H1 (cell line): ENCODE measurements at regions not wholly inside any gene's neighbourhood (a gene's known extent, or its start where the extent isn't known, plus 50 kb on each side); places are given as distances from the start of the nearest gene placed in this dataset.

Experiments
- CBX8 ChIP-seq: fragments of 300-800, 300-1000 bp; sonication (generic); IDR thresholded peaks from 2 replicates; pipeline ENCODE4 v1.7.1; 2016; ENCODE audit warnings: low read depth, low read length, borderline replicate concordance
- FOSL1 ChIP-seq: IDR thresholded peaks from 2 replicates; pipeline ENCODE4 v1.6.1; 2011; ENCODE audit warnings: mild to moderate bottlenecking, low read depth, low read length, moderate library complexity; ENCODE audit not compliant: insufficient read depth
- JUN ChIP-seq: IDR thresholded peaks from 2 replicates; pipeline ENCODE4 v1.6.1; 2011; ENCODE audit warnings: low read depth, mild to moderate bottlenecking, improper control_type of control experiment, low read length
- POLR2AphosphoS5 ChIP-seq: IDR thresholded peaks from 2 replicates; pipeline ENCODE4 v1.6.1; 2011; ENCODE audit warnings: low read depth, low read length
- RNF2 ChIP-seq: fragments of 200-900, 300-1000 bp; sonication (generic); IDR thresholded peaks from 2 replicates; pipeline ENCODE4 v1.7.1; 2016; ENCODE audit warnings: borderline replicate concordance, low read depth, mild to moderate bottlenecking, antibody characterized with exemption, low read length; ENCODE audit not compliant: poor library complexity, severe bottlenecking; ENCODE audit errors: missing control alignments
- RXRA ChIP-seq: IDR thresholded peaks from 2 replicates; pipeline ENCODE4 v1.6.1; 2011; ENCODE audit warnings: low read depth, mild to moderate bottlenecking, low read length, moderate library complexity; ENCODE audit not compliant: insufficient read depth
- SIN3A ChIP-seq, 2 experiments: IDR thresholded peaks in 1 of 2; conservative IDR thresholded peaks in 1 of 2; 2 replicates each; pipeline ENCODE4 v1.6.1; 2011 to 2012; ENCODE audit warnings: low read length in 2 of 2, improper control_type of control experiment in 1 of 2, low read depth in 1 of 2, mild to moderate bottlenecking in 1 of 2

GRCh38 chr4:8939160-8939839 lies 67.7 kb upstream of the HMX1 start (continued):
- TF ChIP-seq RXRA (no peak), SIN3A (conservative IDR thresholded peaks at IDR 0.05 in 1 of 2, IDR thresholded peaks at IDR 0.05 in 1 of 2; ENCODE audit: low read depth in 1 of 2, low read length in 2 of 2) (no peak), CBX8 (no peak), POLR2AphosphoS5 (no peak), JUN (no peak), FOSL1 (no peak), RNF2 (no peak)
